HFFc6 (cell line): ENCODE measurements at regions not wholly inside any gene's neighbourhood (a gene's known extent, or its start where the extent isn't known, plus 50 kb on each side); places are given as distances from the start of the nearest gene placed in this dataset.

Source experiments
- DNase-seq: peaks from one replicate; pipeline ENCODE4 v3.0.0-alpha.2; 2018
- H3K27ac Mint-ChIP-seq: 2 replicates; pipeline ENCODE4 v1.8.0; 2020; ENCODE audit warnings: mild to moderate bottlenecking, mixed read lengths
- H3K27me3 Mint-ChIP-seq: 2 replicates; pipeline ENCODE4 v1.8.0; 2021; ENCODE audit warnings: mild to moderate bottlenecking, moderate library complexity, mixed read lengths; ENCODE audit not compliant: insufficient read depth
- H3K36me3 Mint-ChIP-seq: 2 replicates; pipeline ENCODE4 v1.8.0; 2021; ENCODE audit warnings: low read depth, mixed read lengths
- H3K4me1 Mint-ChIP-seq: 2 replicates; pipeline ENCODE4 v1.8.0; 2020; ENCODE audit warnings: low read depth, mixed read lengths
- H3K4me3 Mint-ChIP-seq: 2 replicates; pipeline ENCODE4 v1.8.0; 2020; ENCODE audit warnings: mild to moderate bottlenecking, moderate library complexity, mixed read lengths
- H3K9me3 Mint-ChIP-seq: 2 replicates; pipeline ENCODE4 v1.8.0; 2020; ENCODE audit warnings: mild to moderate bottlenecking, mixed read lengths
- CTCF ChIP-seq: fragments of 200-600 bp; sonication (generic); IDR thresholded peaks from 2 replicates; pipeline ENCODE4 v1.5.0; 2021; ENCODE audit warnings: antibody characterized with exemption, mild to moderate bottlenecking

- Mint-ChIP-seq H3K9me3 (no peaks in the 10 kb centered on the region; the same call in 1 of the 2 replicates), H3K36me3 (no peaks in the 10 kb centered on the region), H3K4me1 (no peaks in the 10 kb centered on the region), H3K27me3 (peaks cover 8% of the 10 kb centered on the region), H3K4me3 (no peak overlapping the region), H3K27ac (no peak overlapping the region)
- TF ChIP-seq CTCF: no peak
- no peak for DNase-seq
These were observed 257.8 kb upstream of the VLDLR start for GRCh38 chr9:2363781-2364180.

- Mint-ChIP-seq H3K9me3 (no peaks in the 10 kb centered on the region; the same call in 1 of the 2 replicates), H3K36me3 (no peaks in the 10 kb centered on the region), H3K4me1 (no peaks in the 10 kb centered on the region), H3K27me3 (no peaks in the 10 kb centered on the region), H3K4me3 (no peak overlapping the region), H3K27ac (no peak overlapping the region)
- no peak for DNase-seq
- peak; percentile 14; the same call in 1 of the 2 replicates for TF ChIP-seq CTCF
These were observed 253.6 kb upstream of the VLDLR start for GRCh38 chr9:2367970-2368369.

GRCh38 chr9:2373648-2374047 is 247.9 kb upstream of the VLDLR start:
- no peak for DNase-seq
- H3K27me3 Mint-ChIP-seq: no peaks in the 10 kb centered on the region; the same call in 1 of the 2 replicates
- H3K36me3 Mint-ChIP-seq: no peaks in the 10 kb centered on the region
- no peak overlapping the region for H3K4me3 Mint-ChIP-seq
- no peaks in the 10 kb centered on the region for H3K4me1 Mint-ChIP-seq
- TF ChIP-seq CTCF: no peak
- H3K27ac Mint-ChIP-seq: no peak overlapping the region
- peaks cover 5% of the 10 kb centered on the region; the same call in 1 of the 2 replicates for H3K9me3 Mint-ChIP-seq

GRCh38 chr9:2375114-2375513 is 246.5 kb upstream of the VLDLR start:
- no peak for DNase-seq
- Mint-ChIP-seq H3K27me3 (no peaks in the 10 kb centered on the region; the same call in 1 of the 2 replicates), H3K36me3 (no peaks in the 10 kb centered on the region), H3K4me3 (no peak overlapping the region), H3K9me3 (peaks cover 5% of the 10 kb centered on the region; the same call in 1 of the 2 replicates), H3K4me1 (no peaks in the 10 kb centered on the region), H3K27ac (no peak overlapping the region)
- no peak for TF ChIP-seq CTCF

GRCh38 chr9:2377117-2377516 is 244.5 kb upstream of the VLDLR start:
- Mint-ChIP-seq H3K27me3 (no peaks in the 10 kb centered on the region; the same call in 1 of the 2 replicates), H3K36me3 (no peaks in the 10 kb centered on the region), H3K4me1 (no peaks in the 10 kb centered on the region), H3K4me3 (no peak overlapping the region), H3K9me3 (peaks cover 5% of the 10 kb centered on the region; the same call in 1 of the 2 replicates), H3K27ac (no peak overlapping the region)
- no peak for DNase-seq
- TF ChIP-seq CTCF: no peak

- no peak for TF ChIP-seq CTCF
- no peaks in the 10 kb centered on the region for H3K4me1 Mint-ChIP-seq
- H3K4me3 Mint-ChIP-seq: no peak overlapping the region
- H3K36me3 Mint-ChIP-seq: no peaks in the 10 kb centered on the region
- H3K9me3 Mint-ChIP-seq: peaks cover 5% of the 10 kb centered on the region; the same call in 1 of the 2 replicates
- no peak overlapping the region for H3K27ac Mint-ChIP-seq
- no peak for DNase-seq
- H3K27me3 Mint-ChIP-seq: no peaks in the 10 kb centered on the region; the same call in 1 of the 2 replicates
These were observed 243.8 kb upstream of the VLDLR start for GRCh38 chr9:2377834-2378233.
